ENCODE measurements at regions not wholly inside any gene's neighbourhood (a gene's known extent, or its start where the extent isn't known, plus 50 kb on each side); places are given as distances from the start of the nearest gene placed in this dataset.

DNA sequence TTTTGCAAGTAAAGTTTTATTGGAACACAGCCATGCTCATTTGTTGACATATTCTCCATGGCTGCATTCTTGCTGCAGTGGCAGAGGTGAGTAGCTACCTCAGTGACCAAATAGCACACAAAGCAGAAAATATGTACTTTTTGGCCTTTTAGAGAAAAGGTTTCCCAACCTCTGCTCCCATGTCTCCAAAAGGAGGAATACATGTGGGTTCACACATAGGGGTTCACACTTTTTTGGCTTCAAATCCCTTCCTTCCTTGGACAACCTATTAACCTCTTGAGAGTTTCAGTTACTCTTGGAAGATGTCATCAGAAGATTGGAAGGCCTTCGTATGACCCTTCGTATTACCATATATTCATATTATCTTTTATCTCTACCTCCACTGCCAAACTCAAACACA lies 285.1 kb upstream of the TUT7 start (continued):
- TF ChIP-seq JUND (IDR thresholded peaks at IDR 0.05) (no peak), GABPA (IDR thresholded peaks at IDR 0.05; ENCODE audit: low read depth) (no peak)

- no peak for DNase-seq
- no peaks in the 10 kb centered on the region for H3K79me2 ChIP-seq (ENCODE audit: insufficient read depth)
- H3K9ac ChIP-seq, result no peak overlapping the region
- H3F3A ChIP-seq (replicated peaks; ENCODE audit: insufficient read depth), result no peaks in the 10 kb centered on the region
- WGBS (ENCODE audit: low lambda C conversion rate), result no CpG with 5 or more reads among the region's 1 CpG
- no peak overlapping the region for H3K4me3 ChIP-seq (ENCODE audit: low read depth in 2 of 2, low read length in 1 of 2)
- ChIA-PET POLR2A (no interaction called here), CTCF (interaction anchor here (0.8 to 2.2 kb wide), 9 partner anchors 8 to 682 kb away, joined by 3 to 11 read pairs (median 6); no protein-coding TSS in a partner anchor)
- H3K27ac ChIP-seq (ENCODE audit: low read depth in 2 of 2, low read length in 1 of 2), result no peak overlapping the region
- no peaks in the 10 kb centered on the region for H4K20me1 ChIP-seq (ENCODE audit: insufficient read depth)
- H3K4me2 ChIP-seq, result no peak overlapping the region
- peaks cover 0 to 3% of the 10 kb centered on the region in 2 experiments; a peak in 2 of 4 replicates for H3K4me1 ChIP-seq (ENCODE audit: control insufficient read depth in 1 of 2, insufficient read depth in 2 of 2, low read depth in 1 of 2, low read length in 1 of 2)
- TF ChIP-seq, protein P1, sequence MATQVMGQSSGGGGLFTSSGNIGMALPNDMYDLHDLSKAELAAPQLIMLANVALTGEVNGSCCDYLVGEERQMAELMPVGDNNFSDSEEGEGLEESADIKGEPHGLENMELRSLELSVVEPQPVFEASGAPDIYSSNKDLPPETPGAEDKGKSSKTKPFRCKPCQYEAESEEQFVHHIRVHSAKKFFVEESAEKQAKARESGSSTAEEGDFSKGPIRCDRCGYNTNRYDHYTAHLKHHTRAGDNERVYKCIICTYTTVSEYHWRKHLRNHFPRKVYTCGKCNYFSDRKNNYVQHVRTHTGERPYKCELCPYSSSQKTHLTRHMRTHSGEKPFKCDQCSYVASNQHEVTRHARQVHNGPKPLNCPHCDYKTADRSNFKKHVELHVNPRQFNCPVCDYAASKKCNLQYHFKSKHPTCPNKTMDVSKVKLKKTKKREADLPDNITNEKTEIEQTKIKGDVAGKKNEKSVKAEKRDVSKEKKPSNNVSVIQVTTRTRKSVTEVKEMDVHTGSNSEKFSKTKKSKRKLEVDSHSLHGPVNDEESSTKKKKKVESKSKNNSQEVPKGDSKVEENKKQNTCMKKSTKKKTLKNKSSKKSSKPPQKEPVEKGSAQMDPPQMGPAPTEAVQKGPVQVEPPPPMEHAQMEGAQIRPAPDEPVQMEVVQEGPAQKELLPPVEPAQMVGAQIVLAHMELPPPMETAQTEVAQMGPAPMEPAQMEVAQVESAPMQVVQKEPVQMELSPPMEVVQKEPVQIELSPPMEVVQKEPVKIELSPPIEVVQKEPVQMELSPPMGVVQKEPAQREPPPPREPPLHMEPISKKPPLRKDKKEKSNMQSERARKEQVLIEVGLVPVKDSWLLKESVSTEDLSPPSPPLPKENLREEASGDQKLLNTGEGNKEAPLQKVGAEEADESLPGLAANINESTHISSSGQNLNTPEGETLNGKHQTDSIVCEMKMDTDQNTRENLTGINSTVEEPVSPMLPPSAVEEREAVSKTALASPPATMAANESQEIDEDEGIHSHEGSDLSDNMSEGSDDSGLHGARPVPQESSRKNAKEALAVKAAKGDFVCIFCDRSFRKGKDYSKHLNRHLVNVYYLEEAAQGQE (IDR thresholded peaks at IDR 0.05; ENCODE audit: low read depth, low read length), result no peak
- TF ChIP-seq ELF1 (IDR thresholded peaks at IDR 0.05) (no peak), RCOR1 (IDR thresholded peaks at IDR 0.05; ENCODE audit: low read length) (no peak), EP300 (IDR thresholded peaks at IDR 0.05; ENCODE audit: borderline replicate concordance in 1 of 2, low read depth in 1 of 2, low read length in 1 of 2) (no peak), MEF2A (IDR thresholded peaks at IDR 0.05; ENCODE audit: borderline replicate concordance, low read depth) (no peak), TCF12 (IDR thresholded peaks at IDR 0.05) (no peak), FOSL2 (IDR thresholded peaks at IDR 0.05; ENCODE audit: borderline replicate concordance, low read depth) (no peak), RXRA (IDR thresholded peaks at IDR 0.05; ENCODE audit: borderline replicate concordance, low read depth) (no peak), GABPA (IDR thresholded peaks at IDR 0.05; ENCODE audit: low read depth) (no peak), NFIC (IDR thresholded peaks at IDR 0.05; ENCODE audit: borderline replicate concordance) (no peak), SMC3 (IDR thresholded peaks at IDR 0.05; ENCODE audit: low read depth, low read length) (no peak), MAX (IDR thresholded peaks at IDR 0.05; ENCODE audit: low read depth) (no peak)
- TF ChIP-seq, protein P2, sequence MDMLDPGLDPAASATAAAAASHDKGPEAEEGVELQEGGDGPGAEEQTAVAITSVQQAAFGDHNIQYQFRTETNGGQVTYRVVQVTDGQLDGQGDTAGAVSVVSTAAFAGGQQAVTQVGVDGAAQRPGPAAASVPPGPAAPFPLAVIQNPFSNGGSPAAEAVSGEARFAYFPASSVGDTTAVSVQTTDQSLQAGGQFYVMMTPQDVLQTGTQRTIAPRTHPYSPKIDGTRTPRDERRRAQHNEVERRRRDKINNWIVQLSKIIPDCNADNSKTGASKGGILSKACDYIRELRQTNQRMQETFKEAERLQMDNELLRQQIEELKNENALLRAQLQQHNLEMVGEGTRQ (IDR thresholded peaks at IDR 0.05; ENCODE audit: borderline replicate concordance, low read depth, low read length), result no peak
- no peaks in the 10 kb centered on the region for H3K9me2 ChIP-seq
- no peak overlapping the region for H2AFZ ChIP-seq (ENCODE audit: low read depth)
- H3K9me3 ChIP-seq, result no peaks in the 10 kb centered on the region
- H3K27me3 ChIP-seq (ENCODE audit: insufficient read depth), result no peaks in the 10 kb centered on the region
- no peaks in the 10 kb centered on the region for H3K36me3 ChIP-seq (replicated peaks in 1 of 2; ENCODE audit: control insufficient read depth in 1 of 2, insufficient read depth in 2 of 2, low read length in 1 of 2)
These were observed 283.9 kb upstream of the TUT7 start for GRCh38 chr9:86638109-86638508.

Data from SK-N-SH (cell line).